ENCODE measurements at regions not wholly inside any gene's neighbourhood (a gene's known extent, or its start where the extent isn't known, plus 50 kb on each side); places are given as distances from the start of the nearest gene placed in this dataset.

GRCh38 chr1:213535679-213536078 is 452.1 kb upstream of the PROX1 start:
- Histone ChIP-seq H3K27me3 (ENCODE audit: insufficient read depth) (no peaks in the 10 kb centered on the region), H3K27ac (ENCODE audit: low read depth in 2 of 2, low read length in 1 of 2) (no peak overlapping the region), H3K9me2 (no peaks in the 10 kb centered on the region), H3K4me1 (ENCODE audit: control insufficient read depth in 1 of 2, insufficient read depth in 2 of 2, low read depth in 1 of 2, low read length in 1 of 2) (no peaks in the 10 kb centered on the region; a peak in 1 of 4 replicates), H3K4me3 (ENCODE audit: low read depth in 2 of 2, low read length in 1 of 2) (no peak overlapping the region), H2AFZ (ENCODE audit: low read depth) (no peak overlapping the region), H3K36me3 (replicated peaks in 1 of 2; ENCODE audit: control insufficient read depth in 1 of 2, insufficient read depth in 2 of 2, low read length in 1 of 2) (no peaks in the 10 kb centered on the region), H4K20me1 (ENCODE audit: insufficient read depth) (no peaks in the 10 kb centered on the region), H3F3A (replicated peaks; ENCODE audit: insufficient read depth) (no peaks in the 10 kb centered on the region), H3K79me2 (ENCODE audit: insufficient read depth) (no peaks in the 10 kb centered on the region), H3K4me2 (no peak overlapping the region), H3K9ac (no peak overlapping the region), H3K9me3 (no peaks in the 10 kb centered on the region)
- POLR2A ChIA-PET: no interaction called here
- TF ChIP-seq FOSL2 (IDR thresholded peaks at IDR 0.05; ENCODE audit: borderline replicate concordance, low read depth) (no peak), YY1 (IDR thresholded peaks at IDR 0.05; ENCODE audit: low read depth) (no peak), PBX3 (IDR thresholded peaks at IDR 0.05) (no peak), FOXM1 (IDR thresholded peaks at IDR 0.05; ENCODE audit: low read depth) (no peak), NRF1 (IDR thresholded peaks at IDR 0.05; ENCODE audit: low read depth, low read length) (no peak), MXI1 (IDR thresholded peaks at IDR 0.05; ENCODE audit: low read depth, low read length) (no peak), ELF1 (IDR thresholded peaks at IDR 0.05) (no peak), RAD21 (IDR thresholded peaks at IDR 0.05; ENCODE audit: low read length) (no peak), CHD2 (IDR thresholded peaks at IDR 0.05; ENCODE audit: low read length, partially characterized antibody) (no peak), JUND (IDR thresholded peaks at IDR 0.05) (no peak), MEF2A (IDR thresholded peaks at IDR 0.05; ENCODE audit: borderline replicate concordance, low read depth) (no peak)
- TF ChIP-seq, protein P1, sequence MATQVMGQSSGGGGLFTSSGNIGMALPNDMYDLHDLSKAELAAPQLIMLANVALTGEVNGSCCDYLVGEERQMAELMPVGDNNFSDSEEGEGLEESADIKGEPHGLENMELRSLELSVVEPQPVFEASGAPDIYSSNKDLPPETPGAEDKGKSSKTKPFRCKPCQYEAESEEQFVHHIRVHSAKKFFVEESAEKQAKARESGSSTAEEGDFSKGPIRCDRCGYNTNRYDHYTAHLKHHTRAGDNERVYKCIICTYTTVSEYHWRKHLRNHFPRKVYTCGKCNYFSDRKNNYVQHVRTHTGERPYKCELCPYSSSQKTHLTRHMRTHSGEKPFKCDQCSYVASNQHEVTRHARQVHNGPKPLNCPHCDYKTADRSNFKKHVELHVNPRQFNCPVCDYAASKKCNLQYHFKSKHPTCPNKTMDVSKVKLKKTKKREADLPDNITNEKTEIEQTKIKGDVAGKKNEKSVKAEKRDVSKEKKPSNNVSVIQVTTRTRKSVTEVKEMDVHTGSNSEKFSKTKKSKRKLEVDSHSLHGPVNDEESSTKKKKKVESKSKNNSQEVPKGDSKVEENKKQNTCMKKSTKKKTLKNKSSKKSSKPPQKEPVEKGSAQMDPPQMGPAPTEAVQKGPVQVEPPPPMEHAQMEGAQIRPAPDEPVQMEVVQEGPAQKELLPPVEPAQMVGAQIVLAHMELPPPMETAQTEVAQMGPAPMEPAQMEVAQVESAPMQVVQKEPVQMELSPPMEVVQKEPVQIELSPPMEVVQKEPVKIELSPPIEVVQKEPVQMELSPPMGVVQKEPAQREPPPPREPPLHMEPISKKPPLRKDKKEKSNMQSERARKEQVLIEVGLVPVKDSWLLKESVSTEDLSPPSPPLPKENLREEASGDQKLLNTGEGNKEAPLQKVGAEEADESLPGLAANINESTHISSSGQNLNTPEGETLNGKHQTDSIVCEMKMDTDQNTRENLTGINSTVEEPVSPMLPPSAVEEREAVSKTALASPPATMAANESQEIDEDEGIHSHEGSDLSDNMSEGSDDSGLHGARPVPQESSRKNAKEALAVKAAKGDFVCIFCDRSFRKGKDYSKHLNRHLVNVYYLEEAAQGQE (IDR thresholded peaks at IDR 0.05; ENCODE audit: low read depth, low read length): no peak
- TF ChIP-seq, protein P2, sequence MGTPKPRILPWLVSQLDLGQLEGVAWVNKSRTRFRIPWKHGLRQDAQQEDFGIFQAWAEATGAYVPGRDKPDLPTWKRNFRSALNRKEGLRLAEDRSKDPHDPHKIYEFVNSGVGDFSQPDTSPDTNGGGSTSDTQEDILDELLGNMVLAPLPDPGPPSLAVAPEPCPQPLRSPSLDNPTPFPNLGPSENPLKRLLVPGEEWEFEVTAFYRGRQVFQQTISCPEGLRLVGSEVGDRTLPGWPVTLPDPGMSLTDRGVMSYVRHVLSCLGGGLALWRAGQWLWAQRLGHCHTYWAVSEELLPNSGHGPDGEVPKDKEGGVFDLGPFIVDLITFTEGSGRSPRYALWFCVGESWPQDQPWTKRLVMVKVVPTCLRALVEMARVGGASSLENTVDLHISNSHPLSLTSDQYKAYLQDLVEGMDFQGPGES (IDR thresholded peaks at IDR 0.05; ENCODE audit: low read depth, low read length): no peak
- CTCF ChIA-PET: interaction anchor here (1.4 kb wide), 1 partner anchor 13 kb away, joined by 4 read pairs; no protein-coding TSS in a partner anchor
- 38% methylated on average over 6 of the region's 6 CpGs for WGBS (ENCODE audit: low lambda C conversion rate)
- no peak for DNase-seq

GRCh38 chr1:213538251-213538650 is 449.5 kb upstream of the PROX1 start:
- DNase-seq: no peak
- H3K27ac ChIP-seq (ENCODE audit: low read depth in 2 of 2, low read length in 1 of 2): no peak overlapping the region
- no peaks in the 10 kb centered on the region for H3K9me2 ChIP-seq
- ChIA-PET CTCF (no interaction called here), POLR2A (no interaction called here)
- H3K4me3 ChIP-seq (ENCODE audit: low read depth in 2 of 2, low read length in 1 of 2): no peak overlapping the region
- no peaks in the 10 kb centered on the region for H4K20me1 ChIP-seq (ENCODE audit: insufficient read depth)
- H3F3A ChIP-seq (replicated peaks; ENCODE audit: insufficient read depth): no peaks in the 10 kb centered on the region
- no peak overlapping the region for H2AFZ ChIP-seq (ENCODE audit: low read depth)
- H3K9me3 ChIP-seq: no peaks in the 10 kb centered on the region
- TF ChIP-seq GABPA (IDR thresholded peaks at IDR 0.05; ENCODE audit: low read depth) (no peak), TCF12 (IDR thresholded peaks at IDR 0.05) (no peak)
- H3K27me3 ChIP-seq (ENCODE audit: insufficient read depth): no peaks in the 10 kb centered on the region
- WGBS (ENCODE audit: low lambda C conversion rate): 20% methylated on average over 3 of the region's 3 CpGs
- no peaks in the 10 kb centered on the region for H3K79me2 ChIP-seq (ENCODE audit: insufficient read depth)
- no peaks in the 10 kb centered on the region for H3K36me3 ChIP-seq (replicated peaks in 1 of 2; ENCODE audit: control insufficient read depth in 1 of 2, insufficient read depth in 2 of 2, low read length in 1 of 2)
- H3K9ac ChIP-seq: no peak overlapping the region
- H3K4me2 ChIP-seq: no peak overlapping the region
- no peaks in the 10 kb centered on the region for H3K4me1 ChIP-seq (ENCODE audit: control insufficient read depth in 1 of 2, insufficient read depth in 2 of 2, low read depth in 1 of 2, low read length in 1 of 2)

Measured in SK-N-SH (cell line).